WTC11 (cell line): ENCODE measurements at regions not wholly inside any gene's neighbourhood (a gene's known extent, or its start where the extent isn't known, plus 50 kb on each side); places are given as distances from the start of the nearest gene placed in this dataset.

Experiments used
- ATAC-seq: fragments of 200-7000 bp; cut with Tn5 transposase; 2 replicates; pipeline ENCODE4 v1.10.0; 2021; ENCODE audit warnings: mild to moderate bottlenecking, moderate library complexity
- CTCF ChIA-PET: fragments of 300-600 bp; sonication (Branson Sonifier 250); formaldehyde crosslinking; loops from one replicate; lab custom pipeline; 2021; ENCODE audit warnings: antibody characterized with exemption; lab: Charles Lee
- POLR2A ChIA-PET: fragments of 350-600 bp; sonication (Branson Sonifier 250); formaldehyde crosslinking; loops from one replicate; lab custom pipeline; 2021; ENCODE audit warnings: antibody characterized with exemption; lab: Charles Lee
- DNase-seq: peaks from one replicate; pipeline ENCODE4 v3.0.0; 2021; ENCODE audit warnings: low spot score
- H3K27ac Mint-ChIP-seq: 2 replicates; pipeline ENCODE4 v1.8.0; 2021; ENCODE audit warnings: mixed read lengths
- H3K27me3 Mint-ChIP-seq: 2 replicates; pipeline ENCODE4 v1.8.0; 2021; ENCODE audit warnings: low read depth, mild to moderate bottlenecking, moderate library complexity, mixed read lengths
- H3K36me3 Mint-ChIP-seq: 2 replicates; pipeline ENCODE4 v1.8.0; 2021; ENCODE audit warnings: mixed read lengths
- H3K4me1 Mint-ChIP-seq: 2 replicates; pipeline ENCODE4 v1.8.0; 2022; ENCODE audit warnings: mixed read lengths
- H3K4me3 Mint-ChIP-seq: 2 replicates; pipeline ENCODE4 v1.8.0; 2021; ENCODE audit warnings: mild to moderate bottlenecking, moderate library complexity, mixed read lengths
- H3K9me3 Mint-ChIP-seq: 2 replicates; pipeline ENCODE4 v1.8.0; 2021; ENCODE audit warnings: mixed read lengths
- ERG ChIP-seq: fragments of 250-450 bp; sonication (Bioruptor Pico); IDR thresholded peaks from 2 replicates; pipeline ENCODE4 v1.8.0; 2021; ENCODE audit warnings: mild to moderate bottlenecking
- ESRRA ChIP-seq: sonication (generic); formaldehyde crosslinking; IDR thresholded peaks from 2 replicates; pipeline ENCODE4 v1.8.1; 2022; ENCODE audit warnings: mild to moderate bottlenecking, missing genetic modification reagents, borderline replicate concordance
- FOXJ3 ChIP-seq: sonication (generic); formaldehyde crosslinking; IDR thresholded peaks from 2 replicates; pipeline ENCODE4 v1.9.0; 2021; ENCODE audit warnings: missing genetic modification reagents, mild to moderate bottlenecking, borderline replicate concordance
- FOXK1 ChIP-seq: sonication (generic); formaldehyde crosslinking; IDR thresholded peaks from 2 replicates; pipeline ENCODE4 v1.8.0; 2022; ENCODE audit warnings: mild to moderate bottlenecking, moderate library complexity, missing genetic modification reagents
- FOXP1 ChIP-seq: sonication (generic); formaldehyde crosslinking; IDR thresholded peaks from 2 replicates; pipeline ENCODE4 v1.8.0; 2022; ENCODE audit warnings: missing genetic modification reagents, mild to moderate bottlenecking, moderate library complexity, borderline replicate concordance
- MXD4 ChIP-seq: fragments of 250-450 bp; sonication (Bioruptor Pico); IDR thresholded peaks from 2 replicates; pipeline ENCODE4 v1.8.0; 2021; ENCODE audit warnings: mild to moderate bottlenecking, moderate library complexity, borderline replicate concordance
- NFE2L1 ChIP-seq: sonication (generic); formaldehyde crosslinking; IDR thresholded peaks from 2 replicates; pipeline ENCODE4 v1.8.1; 2023; ENCODE audit warnings: missing genetic modification reagents
- NR1H2 ChIP-seq: sonication (generic); formaldehyde crosslinking; IDR thresholded peaks from 2 replicates; pipeline ENCODE4 v1.9.0; 2021; ENCODE audit warnings: mild to moderate bottlenecking, moderate library complexity, missing genetic modification reagents
- TEAD1 ChIP-seq: sonication (generic); formaldehyde crosslinking; IDR thresholded peaks from 2 replicates; pipeline ENCODE4 v1.8.0; 2022; ENCODE audit warnings: mild to moderate bottlenecking, missing genetic modification reagents
- TP53 ChIP-seq: sonication (generic); formaldehyde crosslinking; IDR thresholded peaks from 2 replicates; pipeline ENCODE4 v1.8.1; 2023; ENCODE audit warnings: mild to moderate bottlenecking, missing genetic modification reagents
- ZNF219 ChIP-seq: sonication (generic); formaldehyde crosslinking; IDR thresholded peaks from 2 replicates; pipeline ENCODE4 v1.8.0; 2023; ENCODE audit warnings: missing genetic modification reagents, mild to moderate bottlenecking, borderline replicate concordance
- ZNF263 ChIP-seq: sonication (generic); formaldehyde crosslinking; IDR thresholded peaks from 2 replicates; pipeline ENCODE4 v1.8.1; 2022; ENCODE audit warnings: low read depth, mild to moderate bottlenecking, moderate library complexity, missing genetic modification reagents
- ZNF416 ChIP-seq: fragments of 250-450 bp; sonication (Bioruptor Pico); IDR thresholded peaks from 2 replicates; pipeline ENCODE4 v1.9.0; 2021; ENCODE audit warnings: mild to moderate bottlenecking, inconsistent platforms
- TF ChIP-seq, protein P1 (sequence below): fragments of 250-450 bp; sonication (Bioruptor Pico); conservative IDR thresholded peaks from 2 replicates; pipeline ENCODE4 v1.9.0; 2021; ENCODE audit warnings: mild to moderate bottlenecking
- TF ChIP-seq, protein P2 (sequence below): sonication (generic); formaldehyde crosslinking; IDR thresholded peaks from 2 replicates; pipeline ENCODE4 v1.8.1; 2023; ENCODE audit warnings: mild to moderate bottlenecking, missing genetic modification reagents, borderline replicate concordance
- TF ChIP-seq, protein P3 (sequence below): sonication (generic); formaldehyde crosslinking; IDR thresholded peaks from 2 replicates; pipeline ENCODE4 v1.8.0; 2023; ENCODE audit warnings: missing genetic modification reagents, mild to moderate bottlenecking, borderline replicate concordance

GRCh38 chr15:85950101-85950500 lies 129.6 kb upstream of the AGBL1 start:
- TF ChIP-seq NR1H2 (CRISPR knock-in tag) (no peak), ESRRA (no peak)
- Mint-ChIP-seq H3K4me3 (no peak overlapping the region), H3K27me3 (no peaks in the 10 kb centered on the region), H3K4me1 (no peaks in the 10 kb centered on the region), H3K9me3 (no peaks in the 10 kb centered on the region; the same call in 1 of the 2 replicates), H3K27ac (no peak overlapping the region), H3K36me3 (no peaks in the 10 kb centered on the region)
- no peak for DNase-seq
- ChIA-PET CTCF (no interaction called here), POLR2A (no interaction called here)
- ATAC-seq: no peak

GRCh38 chr15:85954586-85954985 lies 125.1 kb upstream of the AGBL1 start:
- CTCF ChIA-PET: no interaction called here
- no peak overlapping the region for H3K4me3 Mint-ChIP-seq
- H3K27ac Mint-ChIP-seq: no peak overlapping the region
- H3K4me1 Mint-ChIP-seq: no peaks in the 10 kb centered on the region
- POLR2A ChIA-PET: no interaction called here
- no peaks in the 10 kb centered on the region for H3K36me3 Mint-ChIP-seq
- no peaks in the 10 kb centered on the region for H3K27me3 Mint-ChIP-seq
- ATAC-seq: no peak
- TF ChIP-seq FOXP1 (CRISPR knock-in tag): no peak
- no peak for TF ChIP-seq MXD4
- TF ChIP-seq ERG: no peak
- TF ChIP-seq TP53 (CRISPR knock-in tag): no peak
- no peak for TF ChIP-seq ZNF263 (CRISPR knock-in tag)
- TF ChIP-seq, protein P1, sequence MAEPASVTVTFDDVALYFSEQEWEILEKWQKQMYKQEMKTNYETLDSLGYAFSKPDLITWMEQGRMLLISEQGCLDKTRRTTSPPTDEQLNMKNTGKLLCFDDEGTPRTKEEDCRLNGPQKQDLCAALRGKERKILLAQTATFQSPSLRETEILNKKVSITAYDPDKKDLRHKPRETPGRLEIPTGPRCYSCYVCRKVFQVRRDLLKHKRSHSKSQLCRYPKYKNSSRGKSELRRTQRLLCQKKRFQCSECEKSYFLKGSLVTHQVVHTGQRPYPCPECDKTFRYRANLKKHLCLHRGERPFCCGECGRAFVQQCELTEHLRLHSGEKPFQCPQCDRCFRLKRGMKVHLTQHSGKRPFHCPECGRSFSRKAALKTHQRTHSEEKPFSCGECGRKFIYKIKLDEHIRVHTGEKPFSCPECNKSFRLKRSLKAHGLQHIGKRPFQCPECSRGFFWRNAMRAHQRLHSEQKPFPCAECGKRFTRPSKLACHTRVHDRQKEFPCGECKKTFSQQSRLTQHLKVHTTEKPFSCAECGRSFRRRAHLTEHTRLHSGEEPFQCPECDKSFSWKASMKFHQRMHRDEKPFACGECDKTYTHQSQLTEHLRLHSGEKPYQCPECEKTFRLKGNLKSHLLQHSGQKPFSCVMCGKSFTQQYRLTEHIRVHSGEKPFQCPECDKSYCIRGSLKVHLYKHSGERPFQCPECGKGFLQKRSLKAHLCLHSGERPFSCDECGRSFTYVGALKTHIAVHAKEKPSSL (CRISPR knock-in tag): no peak
- no peak for TF ChIP-seq TEAD1 (CRISPR knock-in tag)
- TF ChIP-seq FOXK1 (CRISPR knock-in tag): no peak
- TF ChIP-seq NFE2L1 (CRISPR knock-in tag): no peak
- TF ChIP-seq, protein P2, sequence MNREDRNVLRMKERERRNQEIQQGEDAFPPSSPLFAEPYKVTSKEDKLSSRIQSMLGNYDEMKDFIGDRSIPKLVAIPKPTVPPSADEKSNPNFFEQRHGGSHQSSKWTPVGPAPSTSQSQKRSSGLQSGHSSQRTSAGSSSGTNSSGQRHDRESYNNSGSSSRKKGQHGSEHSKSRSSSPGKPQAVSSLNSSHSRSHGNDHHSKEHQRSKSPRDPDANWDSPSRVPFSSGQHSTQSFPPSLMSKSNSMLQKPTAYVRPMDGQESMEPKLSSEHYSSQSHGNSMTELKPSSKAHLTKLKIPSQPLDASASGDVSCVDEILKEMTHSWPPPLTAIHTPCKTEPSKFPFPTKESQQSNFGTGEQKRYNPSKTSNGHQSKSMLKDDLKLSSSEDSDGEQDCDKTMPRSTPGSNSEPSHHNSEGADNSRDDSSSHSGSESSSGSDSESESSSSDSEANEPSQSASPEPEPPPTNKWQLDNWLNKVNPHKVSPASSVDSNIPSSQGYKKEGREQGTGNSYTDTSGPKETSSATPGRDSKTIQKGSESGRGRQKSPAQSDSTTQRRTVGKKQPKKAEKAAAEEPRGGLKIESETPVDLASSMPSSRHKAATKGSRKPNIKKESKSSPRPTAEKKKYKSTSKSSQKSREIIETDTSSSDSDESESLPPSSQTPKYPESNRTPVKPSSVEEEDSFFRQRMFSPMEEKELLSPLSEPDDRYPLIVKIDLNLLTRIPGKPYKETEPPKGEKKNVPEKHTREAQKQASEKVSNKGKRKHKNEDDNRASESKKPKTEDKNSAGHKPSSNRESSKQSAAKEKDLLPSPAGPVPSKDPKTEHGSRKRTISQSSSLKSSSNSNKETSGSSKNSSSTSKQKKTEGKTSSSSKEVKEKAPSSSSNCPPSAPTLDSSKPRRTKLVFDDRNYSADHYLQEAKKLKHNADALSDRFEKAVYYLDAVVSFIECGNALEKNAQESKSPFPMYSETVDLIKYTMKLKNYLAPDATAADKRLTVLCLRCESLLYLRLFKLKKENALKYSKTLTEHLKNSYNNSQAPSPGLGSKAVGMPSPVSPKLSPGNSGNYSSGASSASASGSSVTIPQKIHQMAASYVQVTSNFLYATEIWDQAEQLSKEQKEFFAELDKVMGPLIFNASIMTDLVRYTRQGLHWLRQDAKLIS: no peak
- no peak for TF ChIP-seq ZNF219 (CRISPR knock-in tag)
- no peak for TF ChIP-seq FOXJ3
- no peak for TF ChIP-seq ZNF416 (CRISPR knock-in tag)
- TF ChIP-seq, protein P3, sequence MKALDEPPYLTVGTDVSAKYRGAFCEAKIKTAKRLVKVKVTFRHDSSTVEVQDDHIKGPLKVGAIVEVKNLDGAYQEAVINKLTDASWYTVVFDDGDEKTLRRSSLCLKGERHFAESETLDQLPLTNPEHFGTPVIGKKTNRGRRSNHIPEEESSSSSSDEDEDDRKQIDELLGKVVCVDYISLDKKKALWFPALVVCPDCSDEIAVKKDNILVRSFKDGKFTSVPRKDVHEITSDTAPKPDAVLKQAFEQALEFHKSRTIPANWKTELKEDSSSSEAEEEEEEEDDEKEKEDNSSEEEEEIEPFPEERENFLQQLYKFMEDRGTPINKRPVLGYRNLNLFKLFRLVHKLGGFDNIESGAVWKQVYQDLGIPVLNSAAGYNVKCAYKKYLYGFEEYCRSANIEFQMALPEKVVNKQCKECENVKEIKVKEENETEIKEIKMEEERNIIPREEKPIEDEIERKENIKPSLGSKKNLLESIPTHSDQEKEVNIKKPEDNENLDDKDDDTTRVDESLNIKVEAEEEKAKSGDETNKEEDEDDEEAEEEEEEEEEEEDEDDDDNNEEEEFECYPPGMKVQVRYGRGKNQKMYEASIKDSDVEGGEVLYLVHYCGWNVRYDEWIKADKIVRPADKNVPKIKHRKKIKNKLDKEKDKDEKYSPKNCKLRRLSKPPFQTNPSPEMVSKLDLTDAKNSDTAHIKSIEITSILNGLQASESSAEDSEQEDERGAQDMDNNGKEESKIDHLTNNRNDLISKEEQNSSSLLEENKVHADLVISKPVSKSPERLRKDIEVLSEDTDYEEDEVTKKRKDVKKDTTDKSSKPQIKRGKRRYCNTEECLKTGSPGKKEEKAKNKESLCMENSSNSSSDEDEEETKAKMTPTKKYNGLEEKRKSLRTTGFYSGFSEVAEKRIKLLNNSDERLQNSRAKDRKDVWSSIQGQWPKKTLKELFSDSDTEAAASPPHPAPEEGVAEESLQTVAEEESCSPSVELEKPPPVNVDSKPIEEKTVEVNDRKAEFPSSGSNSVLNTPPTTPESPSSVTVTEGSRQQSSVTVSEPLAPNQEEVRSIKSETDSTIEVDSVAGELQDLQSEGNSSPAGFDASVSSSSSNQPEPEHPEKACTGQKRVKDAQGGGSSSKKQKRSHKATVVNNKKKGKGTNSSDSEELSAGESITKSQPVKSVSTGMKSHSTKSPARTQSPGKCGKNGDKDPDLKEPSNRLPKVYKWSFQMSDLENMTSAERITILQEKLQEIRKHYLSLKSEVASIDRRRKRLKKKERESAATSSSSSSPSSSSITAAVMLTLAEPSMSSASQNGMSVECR (CRISPR knock-in tag): no peak
- peaks cover 12% of the 10 kb centered on the region for H3K9me3 Mint-ChIP-seq
- DNase-seq: no peak
